GM12864 (cell line): ENCODE measurements at regions not wholly inside any gene's neighbourhood (a gene's known extent, or its start where the extent isn't known, plus 50 kb on each side); places are given as distances from the start of the nearest gene placed in this dataset.

Source experiments
- DNase-seq: peaks from one replicate; pipeline ENCODE4 v3.0.0-alpha.2; 2011; ENCODE audit warnings: low read depth
- H3K4me3 ChIP-seq: 2 replicates; pipeline ENCODE4 v1.5.1; 2011; ENCODE audit warnings: mild to moderate bottlenecking, low read depth, low read length, control low read depth
- TF ChIP-seq, protein P1 (sequence below): IDR thresholded peaks from 2 replicates; pipeline ENCODE4 v1.5.1; 2011; ENCODE audit warnings: low read depth, mild to moderate bottlenecking, moderate library complexity, low read length, control low read depth, inconsistent platforms; ENCODE audit errors: missing control alignments

DNA sequence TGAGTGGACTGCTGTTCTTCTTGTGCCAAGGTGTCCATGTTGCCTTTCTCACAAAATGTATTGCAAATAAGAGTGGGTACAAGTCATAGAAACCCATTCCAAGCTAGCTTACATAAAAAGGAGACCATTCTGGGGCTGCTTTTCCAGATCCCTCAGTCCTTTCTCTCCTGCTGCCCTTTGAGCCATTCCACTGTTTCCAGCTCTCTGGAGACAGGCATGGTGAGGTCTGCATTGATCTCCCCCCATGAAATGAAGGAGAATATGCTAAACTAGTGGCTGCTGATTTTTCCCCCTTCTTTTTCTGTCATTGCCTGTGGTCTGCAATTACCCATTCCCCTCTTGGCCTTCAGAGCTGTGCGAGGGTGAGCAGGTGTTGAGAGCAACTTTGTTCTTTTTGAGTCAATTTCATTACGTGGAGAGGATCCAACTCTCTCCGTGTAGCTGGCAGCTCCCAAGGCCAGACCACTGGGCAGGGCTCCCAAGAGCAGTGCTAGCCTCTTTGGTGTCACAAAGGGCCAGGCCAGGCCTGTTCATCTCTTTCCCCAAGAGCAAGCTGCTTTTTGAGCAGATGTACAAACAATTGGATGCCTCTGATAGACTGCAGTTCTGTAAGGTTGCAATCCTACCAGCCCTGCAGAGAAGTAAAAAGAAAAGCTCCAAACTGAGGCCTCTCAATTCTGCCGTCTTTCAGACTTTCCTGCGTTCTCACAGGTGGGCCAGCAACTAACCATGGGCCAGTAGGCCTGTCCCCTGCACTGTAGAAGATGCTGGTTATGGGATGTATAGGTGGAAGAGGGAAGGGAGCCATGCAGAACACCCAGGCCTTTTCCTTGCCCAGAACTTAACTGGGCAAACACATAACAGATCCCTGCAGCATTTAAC is 96.1 kb upstream of the ARMC2 start:
- no peak for DNase-seq
- TF ChIP-seq, protein P1, sequence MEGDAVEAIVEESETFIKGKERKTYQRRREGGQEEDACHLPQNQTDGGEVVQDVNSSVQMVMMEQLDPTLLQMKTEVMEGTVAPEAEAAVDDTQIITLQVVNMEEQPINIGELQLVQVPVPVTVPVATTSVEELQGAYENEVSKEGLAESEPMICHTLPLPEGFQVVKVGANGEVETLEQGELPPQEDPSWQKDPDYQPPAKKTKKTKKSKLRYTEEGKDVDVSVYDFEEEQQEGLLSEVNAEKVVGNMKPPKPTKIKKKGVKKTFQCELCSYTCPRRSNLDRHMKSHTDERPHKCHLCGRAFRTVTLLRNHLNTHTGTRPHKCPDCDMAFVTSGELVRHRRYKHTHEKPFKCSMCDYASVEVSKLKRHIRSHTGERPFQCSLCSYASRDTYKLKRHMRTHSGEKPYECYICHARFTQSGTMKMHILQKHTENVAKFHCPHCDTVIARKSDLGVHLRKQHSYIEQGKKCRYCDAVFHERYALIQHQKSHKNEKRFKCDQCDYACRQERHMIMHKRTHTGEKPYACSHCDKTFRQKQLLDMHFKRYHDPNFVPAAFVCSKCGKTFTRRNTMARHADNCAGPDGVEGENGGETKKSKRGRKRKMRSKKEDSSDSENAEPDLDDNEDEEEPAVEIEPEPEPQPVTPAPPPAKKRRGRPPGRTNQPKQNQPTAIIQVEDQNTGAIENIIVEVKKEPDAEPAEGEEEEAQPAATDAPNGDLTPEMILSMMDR = no peak
- H3K4me3 ChIP-seq = no peak overlapping the region

DNA sequence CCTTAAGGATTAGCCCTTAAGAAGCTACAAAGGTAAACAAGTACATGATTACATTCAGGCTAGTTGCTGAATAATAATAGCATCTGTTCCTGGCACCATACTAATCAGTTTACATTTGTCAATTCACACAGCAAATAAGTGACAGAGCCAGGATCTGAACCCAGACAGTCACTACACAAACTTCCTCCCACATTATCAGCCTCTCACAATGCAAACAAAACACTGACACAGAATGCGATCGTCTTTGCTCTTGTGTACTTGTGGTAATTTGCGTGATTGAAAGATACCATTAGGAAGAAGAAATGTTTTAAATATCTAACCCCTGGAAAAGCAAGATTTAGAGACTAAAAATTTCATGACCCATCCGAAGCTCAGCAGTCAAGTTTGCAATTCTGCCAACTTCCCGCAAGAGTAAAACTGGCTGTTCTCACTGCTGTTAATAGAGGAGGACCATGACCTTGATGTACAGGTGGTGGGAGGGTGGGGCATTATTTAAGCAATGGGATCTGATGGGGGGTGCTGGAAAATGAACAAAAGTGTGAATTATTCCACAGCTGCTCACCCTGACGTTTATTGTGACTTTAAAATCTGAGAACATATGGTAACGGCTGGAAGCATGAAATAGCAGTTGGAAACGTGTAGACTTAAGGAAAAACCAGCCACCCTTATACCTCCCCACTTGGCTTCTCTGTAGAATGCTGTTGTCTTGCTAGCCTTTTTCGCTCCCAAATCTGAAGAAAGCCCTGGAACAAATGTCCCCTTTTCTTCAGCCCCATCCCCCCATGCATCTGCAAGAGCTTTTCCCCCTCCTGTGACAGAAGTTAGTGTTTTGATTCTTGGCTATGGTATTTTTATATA is 95.3 kb upstream of the ARMC2 start:
- H3K4me3 ChIP-seq = no peak overlapping the region
- TF ChIP-seq, protein P1 = no peak
- no peak for DNase-seq

DNA sequence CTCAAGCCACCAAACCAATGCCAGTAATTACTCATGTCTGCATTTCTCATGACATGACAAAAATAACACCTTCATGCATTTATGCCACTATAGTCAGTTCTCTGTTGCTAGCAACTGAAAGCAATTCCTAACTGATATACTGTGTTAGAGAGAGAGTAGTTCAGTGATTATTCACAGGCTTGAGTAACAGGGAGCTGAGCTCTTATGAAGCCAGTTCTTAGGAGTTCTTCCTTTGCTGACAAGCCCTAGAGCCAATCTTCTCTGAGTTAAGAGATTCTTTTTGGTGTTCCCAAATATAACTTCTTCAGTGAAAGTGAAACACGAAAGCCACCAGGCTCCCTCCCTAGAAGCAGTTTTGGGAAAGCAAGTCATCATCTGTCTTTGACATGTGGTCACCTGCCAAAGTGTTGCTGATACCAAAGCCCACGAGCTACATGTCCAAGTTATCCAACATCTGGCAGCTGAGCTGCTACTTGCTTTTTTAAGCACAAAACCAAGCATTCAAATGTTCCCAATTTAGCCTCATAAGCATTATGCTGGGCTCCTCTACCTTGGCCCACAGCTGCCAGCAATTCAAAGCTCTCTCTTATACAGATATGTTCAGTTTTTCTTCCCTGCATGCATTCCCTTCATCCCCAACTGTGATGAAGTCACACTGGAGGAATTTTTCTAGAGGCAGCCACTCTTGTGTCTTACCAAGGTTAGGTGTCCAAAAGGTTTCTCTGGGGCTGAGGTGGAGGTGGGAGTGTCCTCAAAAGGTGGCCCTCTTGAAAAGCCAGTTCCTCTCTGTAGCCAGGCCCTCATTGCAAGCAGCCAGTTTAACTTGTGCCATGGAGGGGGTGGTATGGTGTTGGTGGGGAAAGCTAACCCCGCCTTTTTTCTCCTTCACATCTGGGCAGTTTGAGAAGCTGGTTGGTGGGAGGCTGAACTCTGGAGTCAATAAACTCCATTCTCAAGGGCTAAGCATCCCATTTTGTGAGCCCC is 92.7 kb upstream of the ARMC2 start:
- no peak for DNase-seq
- H3K4me3 ChIP-seq = no peak overlapping the region
- TF ChIP-seq, protein P1 = no peak

DNA sequence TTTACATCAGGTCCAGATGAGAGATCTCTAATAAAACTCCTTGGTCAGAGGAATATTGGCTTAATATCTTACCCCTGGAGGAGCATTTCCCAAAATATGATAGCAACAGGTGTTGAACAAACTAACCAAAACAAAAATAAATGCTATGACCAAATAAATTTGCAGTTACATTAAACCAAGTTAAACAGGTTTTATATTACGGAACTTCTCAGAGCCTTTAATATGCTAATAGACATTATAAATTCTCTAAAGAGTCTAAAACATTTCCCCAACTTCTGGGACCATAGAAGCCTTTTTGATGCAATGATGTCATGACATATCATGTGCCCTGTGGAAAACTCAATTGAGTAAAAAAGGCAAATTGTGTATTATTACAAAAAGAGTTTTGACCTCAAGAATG is 90.9 kb upstream of the ARMC2 start:
- TF ChIP-seq, protein P1 = no peak
- no peak overlapping the region for H3K4me3 ChIP-seq

DNA sequence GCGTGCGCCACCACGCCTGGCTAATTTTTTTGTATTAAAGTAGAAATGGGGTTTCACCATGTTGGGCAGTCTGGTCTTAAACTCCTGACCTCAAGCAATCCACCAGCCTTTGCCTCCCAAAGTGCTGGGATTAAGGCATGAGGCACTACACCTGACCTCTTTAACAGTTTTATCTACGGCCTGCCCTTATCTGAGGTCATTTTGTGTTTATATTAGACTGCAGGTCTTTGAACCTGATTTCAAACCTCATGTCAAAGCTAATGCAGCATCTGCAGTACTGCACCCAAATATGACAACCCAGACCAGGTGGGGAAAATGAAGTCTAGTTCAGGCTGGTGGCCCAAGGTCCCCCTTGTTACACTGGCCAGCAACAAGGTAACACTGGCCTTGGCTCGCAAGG is 89.3 kb upstream of the ARMC2 start:
- TF ChIP-seq, protein P1 = no peak
- no peak overlapping the region for H3K4me3 ChIP-seq

More for the DNA sequence above, 90.9 kb upstream of the ARMC2 start:
- DNase-seq = no peak

More for the DNA sequence above, 89.3 kb upstream of the ARMC2 start:
- no peak for DNase-seq
